Occipital lobe (tissue), 1 donor: ENCODE measurements at regions not wholly inside any gene's neighbourhood (a gene's known extent, or its start where the extent isn't known, plus 50 kb on each side); places are given as distances from the start of the nearest gene placed in this dataset.

Experiments
- DNase-seq: peaks from one replicate; lab custom pipeline; 2025; lab: John Stamatoyannopoulos, UW

DNA sequence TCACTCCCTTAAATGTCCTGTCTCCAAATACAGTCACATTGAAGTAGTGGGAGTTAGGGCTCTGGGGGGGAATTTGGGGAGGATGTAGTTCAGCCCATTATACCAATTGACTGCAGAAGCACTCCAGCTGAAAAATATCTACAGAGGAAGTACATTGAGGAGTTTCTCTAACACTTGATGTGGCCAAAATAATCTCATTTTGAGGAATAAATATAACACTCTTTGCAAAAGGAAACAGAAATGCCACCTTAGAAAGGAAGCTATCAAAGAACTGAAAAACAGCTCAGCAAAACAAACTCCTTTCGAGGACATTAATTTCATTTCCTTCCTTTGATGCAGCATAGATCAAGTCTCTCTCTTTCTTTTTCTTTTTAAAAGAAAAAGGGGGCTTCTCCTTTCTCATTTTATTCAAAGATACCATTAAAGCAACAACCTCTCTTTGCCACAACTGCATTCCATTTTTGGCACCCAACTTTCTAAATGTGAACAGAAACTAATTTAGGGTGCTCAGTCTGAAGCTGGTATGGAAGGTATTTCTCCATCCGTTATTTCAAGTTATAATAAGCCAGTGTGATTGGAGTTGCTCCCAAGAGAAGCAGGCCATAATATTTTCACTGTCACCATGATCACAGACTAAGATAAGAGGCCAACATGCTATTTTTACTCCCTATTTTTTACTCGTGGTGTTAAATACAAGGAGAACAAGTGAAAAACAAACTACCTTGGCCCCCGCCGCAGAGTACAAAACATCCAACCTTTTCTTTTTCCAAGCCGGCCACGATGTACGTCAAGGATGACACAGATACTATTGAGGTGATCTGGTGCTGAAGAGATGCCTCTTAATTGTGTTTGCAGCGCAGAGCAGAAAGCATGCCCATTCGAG lies 230.4 kb upstream of the GATB start:
- DNase-seq, result no peak

DNA sequence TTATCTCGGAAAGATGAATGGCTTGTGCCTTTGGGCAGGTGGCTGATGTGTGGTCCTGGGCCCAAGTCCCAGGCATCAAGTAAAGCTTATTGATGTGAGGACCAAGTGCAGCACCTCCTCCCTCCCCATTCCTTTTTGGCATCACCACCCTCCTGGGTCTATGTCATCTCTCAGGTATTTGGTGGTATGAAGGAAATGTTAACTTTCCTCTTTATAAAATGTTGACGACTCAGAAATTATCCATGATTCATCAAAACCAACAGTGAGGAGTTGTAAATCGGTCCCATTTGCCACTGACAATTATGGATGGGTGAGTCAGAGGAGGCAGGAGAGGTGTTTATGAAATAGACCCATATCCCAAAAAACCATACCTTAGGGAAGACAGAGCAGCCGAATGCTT lies 229.4 kb upstream of the GATB start:
- no peak for DNase-seq

DNA sequence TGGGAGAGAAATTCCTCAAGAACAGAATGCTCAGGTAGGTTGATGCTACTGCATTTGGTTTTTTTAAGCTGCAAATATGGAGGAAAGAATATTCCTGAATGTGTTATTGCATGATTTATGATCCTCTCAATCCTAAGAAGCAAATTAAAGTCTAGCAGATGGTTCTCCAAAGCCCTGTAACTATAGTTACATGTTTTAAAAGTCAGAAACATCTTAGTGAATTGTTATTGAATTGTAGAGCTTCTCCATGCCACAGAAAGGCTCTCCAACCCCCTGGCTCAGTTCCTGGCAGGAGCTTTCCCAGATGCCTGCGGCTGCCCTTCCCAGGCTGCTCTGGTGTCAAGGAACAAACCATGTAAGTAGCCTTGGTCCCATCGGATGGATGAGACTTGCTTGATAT lies 227.8 kb upstream of the GATB start:
- DNase-seq, result no peak

DNA sequence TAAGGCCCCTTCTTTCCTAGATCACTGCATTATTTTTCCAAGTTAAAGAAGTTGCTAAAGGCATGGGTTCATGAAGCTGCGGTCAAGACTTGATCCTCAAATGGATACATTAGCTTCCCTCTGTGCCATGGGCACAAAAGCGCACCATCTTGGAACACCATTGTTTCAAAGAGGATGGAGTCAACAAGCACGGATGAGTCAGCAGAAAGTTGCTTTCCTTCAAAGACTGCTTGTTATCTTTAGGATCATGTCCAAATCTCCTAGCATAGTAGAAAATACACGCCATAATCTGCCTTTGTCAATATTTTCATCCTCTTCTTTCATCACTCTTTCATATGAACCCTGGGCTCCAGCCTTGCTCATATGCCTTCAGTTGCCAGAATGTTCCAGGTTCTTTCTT lies 226.8 kb upstream of the GATB start:
- DNase-seq, result no peak

DNA sequence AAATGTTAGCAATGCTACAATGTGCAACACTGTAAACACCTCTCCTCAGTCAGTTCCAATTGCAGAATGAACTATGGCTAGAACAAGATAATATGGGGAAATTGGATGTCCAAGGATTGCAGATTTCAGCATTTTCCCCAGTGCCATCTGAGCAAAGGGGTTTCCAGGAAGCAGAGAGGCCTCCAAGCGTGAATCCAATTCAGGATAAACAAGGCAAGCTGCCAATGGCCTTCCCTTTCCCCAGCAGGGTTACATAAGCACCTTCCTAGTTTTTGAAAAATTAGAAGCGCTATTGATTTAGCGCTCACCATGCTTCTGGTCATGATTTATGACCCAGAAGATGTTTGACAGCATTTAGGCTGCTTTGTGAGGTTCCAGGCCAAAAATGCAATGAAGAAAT lies 223.0 kb upstream of the GATB start:
- DNase-seq, result no peak

DNA sequence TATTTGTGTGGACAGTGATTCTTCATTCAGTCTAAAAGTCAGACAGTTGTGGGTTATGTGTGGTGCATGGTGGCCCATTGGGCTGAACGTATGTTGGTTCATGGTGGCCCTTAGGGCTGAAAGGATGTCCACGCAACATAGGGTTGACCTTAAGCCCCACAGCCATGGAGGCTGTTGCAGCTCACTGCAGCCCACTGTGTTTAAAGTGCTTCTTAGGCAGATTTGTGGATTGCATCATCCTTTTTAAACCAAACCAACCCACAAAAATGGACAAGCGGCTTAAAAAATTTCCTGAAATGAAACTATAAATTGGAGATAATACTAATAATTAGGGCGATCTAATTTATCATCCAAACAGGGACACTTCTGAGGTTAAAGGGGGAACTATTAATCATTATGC lies 219.0 kb upstream of the GATB start:
- no peak for DNase-seq

DNA sequence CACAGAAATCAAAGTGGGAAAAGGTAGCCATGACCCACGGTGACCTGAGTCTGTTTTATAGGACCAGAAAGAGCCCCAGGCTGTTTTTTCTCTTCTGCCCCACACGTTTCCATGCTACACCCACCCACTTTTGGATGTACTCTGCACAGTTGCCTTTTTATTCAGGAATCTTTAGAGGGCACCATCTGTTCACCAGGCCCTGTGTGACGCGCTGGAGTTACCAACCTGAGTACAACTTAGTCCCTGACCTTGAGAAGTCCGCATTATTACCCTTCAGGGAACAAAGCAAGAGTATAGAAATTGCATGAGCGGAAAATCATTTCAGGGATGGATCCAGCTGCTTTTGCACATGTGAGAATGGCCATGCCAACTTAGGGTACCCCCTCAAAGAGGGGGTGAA lies 207.8 kb upstream of the GATB start:
- no peak for DNase-seq

DNA sequence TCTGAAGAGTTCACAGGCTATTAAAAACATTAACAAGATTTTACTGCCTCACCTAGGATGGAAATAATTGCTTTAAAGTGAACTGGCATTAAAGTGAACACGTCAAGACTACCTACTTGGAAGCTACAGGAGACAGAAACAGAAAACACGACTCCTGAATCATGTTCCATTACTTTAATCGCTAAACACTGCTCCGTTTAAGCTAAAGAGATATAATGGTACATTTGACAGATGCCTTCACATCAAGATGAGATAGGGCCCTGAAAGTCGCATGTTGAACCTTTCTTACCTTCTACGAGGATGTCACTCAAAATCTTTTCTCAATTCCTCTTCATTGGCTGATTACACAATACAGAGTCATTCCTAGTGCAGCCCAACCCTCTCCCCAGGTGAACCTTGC lies 206.3 kb upstream of the GATB start:
- no peak for DNase-seq

DNA sequence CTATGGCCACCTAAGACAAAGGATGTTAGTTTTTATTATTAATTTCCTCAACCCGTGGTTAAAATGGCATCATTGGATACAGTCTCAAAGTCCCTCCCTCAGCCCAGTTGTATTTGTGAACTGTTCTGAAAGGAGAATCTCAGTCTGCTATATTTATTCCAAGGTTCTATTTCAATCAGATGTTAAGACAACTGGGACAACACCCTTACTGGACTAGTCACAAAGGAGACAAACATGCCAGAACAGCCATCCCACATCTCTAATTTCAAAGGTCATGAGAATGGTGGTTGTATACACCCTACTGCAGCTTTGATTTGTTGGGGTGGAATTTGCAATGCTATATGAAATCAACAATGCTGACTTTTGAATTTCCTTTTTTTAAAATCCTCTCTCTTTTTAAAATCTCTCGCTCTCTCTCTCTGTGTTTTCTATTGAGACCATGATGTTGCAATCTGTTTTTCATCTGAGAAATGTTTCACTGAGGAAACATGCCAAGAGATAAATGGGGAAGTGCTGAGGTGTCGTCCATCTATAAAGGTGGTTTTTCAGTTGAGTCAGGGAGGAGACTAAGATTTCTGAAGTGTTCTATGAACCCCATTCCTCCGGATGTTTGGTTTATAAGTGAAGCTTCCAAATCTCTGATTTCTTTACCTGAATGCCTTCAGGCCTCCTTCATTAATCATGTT lies 201.5 kb upstream of the GATB start:
- no peak for DNase-seq

DNA sequence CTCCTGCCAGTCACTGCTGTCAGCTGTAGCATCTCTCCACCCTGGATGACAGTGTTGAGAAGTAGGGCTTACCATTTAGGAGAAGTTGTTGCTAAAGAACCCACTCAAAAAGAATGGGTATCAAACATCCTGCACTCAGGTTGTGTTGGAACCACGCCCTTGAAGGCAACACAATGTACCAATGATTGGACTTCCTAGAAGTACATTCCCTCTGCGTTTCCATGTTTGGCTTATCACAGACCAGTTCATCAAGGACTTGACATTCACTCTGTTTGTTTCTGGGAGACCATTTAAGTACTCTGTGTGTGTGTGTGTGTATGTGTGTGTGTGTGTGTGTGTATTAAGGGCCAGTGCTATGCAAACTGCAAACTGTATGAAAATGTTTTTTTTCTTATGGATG lies 200.6 kb upstream of the GATB start:
- DNase-seq, result peak; percentile 14

DNA sequence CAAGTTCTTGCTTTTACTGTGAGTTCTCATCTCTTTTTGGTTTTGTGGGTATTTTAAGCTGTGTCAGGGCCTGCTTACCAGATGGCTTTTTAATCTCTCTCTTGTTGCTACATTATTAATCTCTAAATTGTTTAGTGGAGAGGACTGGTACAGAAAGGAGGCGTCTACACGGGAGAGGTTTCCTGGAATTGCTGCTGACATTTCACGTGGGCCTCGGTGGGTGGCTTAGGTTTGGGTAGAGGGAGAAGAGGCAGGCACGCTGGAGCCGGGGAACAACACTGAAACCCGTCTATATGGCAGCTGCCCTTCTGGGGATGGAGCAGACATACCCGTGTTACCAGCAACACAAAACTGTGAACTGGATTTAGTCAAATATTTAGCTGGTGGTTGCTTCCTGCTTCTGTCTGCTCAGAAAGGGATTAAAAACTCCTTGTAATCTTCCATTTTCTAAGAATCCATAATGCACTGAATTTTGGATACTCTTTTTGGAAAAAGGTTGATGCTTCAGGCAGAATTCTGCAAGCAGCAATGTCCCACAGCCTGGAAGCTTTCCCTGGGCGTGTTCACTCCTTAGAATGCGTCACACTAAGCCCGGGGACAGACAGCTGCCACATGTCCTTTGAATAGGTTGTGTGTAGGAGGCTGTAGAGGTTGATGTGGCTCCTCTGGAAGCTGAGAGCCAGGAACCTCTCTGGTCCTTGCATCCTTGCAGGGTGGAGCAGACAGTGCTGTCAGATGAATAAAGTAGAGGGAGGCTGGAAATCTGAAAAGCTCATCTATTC lies 199.8 kb upstream of the GATB start:
- peak; percentile 61 for DNase-seq

DNA sequence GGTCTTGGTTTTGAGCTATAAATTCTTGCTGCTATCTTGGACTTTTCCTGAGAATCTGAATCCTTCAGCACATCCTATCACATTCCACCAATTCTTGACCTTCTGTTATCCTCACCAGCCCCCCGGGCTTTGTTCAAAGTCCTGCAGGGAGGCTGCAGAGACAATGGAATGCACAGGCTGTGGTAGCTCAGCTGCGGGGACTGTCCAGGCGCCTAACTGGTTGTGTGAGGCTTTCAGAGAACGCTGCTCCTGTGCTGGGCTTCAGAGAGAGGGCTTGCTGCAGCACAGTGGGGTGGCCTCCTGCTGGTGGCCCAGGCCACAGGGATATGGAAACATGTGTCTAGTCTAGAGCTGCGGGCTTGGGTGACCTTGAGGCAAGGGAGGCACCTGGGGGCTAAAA lies 196.3 kb upstream of the GATB start:
- DNase-seq, result no peak

DNA sequence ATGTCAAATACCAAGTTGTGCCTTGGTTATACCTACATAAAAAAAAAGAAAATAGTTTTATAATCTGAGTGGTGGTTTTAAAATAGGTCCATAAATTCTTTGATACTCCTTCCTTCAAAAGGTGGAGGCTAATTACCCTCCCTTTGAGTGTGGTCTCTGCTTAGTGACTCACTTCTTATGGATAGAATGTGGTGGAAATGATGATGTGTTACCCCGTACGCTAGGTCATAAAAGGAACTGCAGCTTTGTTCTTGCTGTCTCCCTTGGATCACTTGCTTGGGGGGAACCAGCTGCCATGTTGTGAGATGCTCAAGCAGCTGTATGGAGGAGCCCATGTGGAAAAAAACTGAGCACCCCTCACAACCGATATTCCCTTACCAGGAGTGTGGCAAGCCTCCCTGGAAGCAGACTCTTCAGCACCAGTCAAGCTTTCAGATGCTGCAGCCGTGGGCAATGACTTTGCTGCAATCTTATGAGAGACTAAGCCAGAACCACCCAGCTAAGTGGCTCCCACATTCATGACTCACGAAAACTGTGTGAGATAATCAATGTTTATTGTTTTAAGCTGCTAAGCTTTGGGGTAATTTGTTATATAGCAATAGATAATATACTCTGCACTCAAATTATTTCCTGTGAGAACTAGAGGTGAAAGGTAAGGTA lies 195.0 kb upstream of the GATB start:
- no peak for DNase-seq

DNA sequence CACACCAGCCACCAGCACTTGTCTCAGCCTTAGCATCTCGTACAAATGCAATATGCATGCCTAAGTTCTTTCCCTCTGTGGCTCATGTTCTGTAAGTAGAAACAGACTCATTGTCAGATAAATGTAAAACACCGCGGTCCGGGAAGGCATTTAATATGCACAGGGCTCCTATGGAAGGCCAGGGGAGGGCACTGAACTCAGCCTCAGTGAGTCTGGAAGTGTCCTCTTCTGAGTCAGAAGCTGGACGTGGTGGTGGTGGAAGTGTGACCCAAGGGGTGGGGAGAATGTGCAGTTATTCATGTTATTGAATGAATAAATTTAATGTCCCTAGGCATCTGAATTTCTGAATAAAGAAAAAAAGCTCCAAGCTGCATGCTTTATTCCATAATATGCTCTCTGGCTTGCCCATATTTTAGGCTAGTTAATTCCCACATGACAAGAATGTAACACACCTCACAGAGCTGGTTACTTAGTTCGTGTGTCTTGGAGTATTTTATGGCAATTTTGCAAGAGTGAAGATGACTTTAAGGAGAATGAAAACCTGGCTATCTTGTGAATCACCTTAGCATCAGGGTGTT lies 193.1 kb upstream of the GATB start:
- DNase-seq, result no peak

DNA sequence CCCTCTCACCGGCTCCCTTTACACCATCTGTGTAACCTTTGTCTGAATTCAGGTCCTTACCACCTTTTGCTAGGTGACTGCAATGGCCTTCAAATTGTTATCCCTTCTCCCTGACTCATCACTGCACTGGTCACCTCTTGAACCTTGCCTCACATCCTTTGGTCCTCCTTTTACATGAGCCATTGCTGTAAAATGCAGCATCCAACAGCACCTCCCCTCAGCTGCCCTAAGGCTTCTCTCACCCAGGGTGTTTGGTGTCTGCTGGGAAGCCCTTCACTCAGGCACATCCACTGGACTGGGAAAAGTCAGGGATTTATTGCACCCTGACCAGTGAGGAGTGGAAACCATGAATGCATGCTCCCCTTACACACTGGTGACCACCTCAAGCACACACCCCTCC lies 192.5 kb upstream of the GATB start:
- no peak for DNase-seq

DNA sequence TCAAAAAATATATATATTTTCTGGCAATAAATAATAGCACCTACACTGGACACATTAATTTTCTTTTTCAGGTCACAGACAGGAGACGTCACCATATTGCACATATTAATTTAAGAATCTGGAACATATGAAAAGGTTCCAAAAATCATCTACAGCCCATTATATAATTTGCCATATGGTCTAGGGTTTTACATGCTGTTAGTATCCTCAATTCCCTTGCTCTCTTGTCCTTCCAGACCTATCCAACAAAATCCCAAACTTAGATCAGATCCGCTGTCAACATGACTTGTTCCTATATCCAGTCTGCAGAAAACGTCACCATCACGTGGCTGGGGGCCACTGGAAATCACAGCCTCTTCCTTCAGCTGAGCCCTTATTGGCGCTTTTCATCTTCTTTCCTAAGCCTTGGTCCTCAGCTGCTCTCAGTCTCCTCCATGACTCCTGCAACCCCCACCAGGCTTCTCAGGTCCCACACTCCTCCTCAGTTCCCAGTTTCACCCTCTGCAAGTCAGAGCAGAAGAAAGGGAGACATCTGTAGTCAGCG lies 192.0 kb upstream of the GATB start:
- DNase-seq, result peak; percentile 12

DNA sequence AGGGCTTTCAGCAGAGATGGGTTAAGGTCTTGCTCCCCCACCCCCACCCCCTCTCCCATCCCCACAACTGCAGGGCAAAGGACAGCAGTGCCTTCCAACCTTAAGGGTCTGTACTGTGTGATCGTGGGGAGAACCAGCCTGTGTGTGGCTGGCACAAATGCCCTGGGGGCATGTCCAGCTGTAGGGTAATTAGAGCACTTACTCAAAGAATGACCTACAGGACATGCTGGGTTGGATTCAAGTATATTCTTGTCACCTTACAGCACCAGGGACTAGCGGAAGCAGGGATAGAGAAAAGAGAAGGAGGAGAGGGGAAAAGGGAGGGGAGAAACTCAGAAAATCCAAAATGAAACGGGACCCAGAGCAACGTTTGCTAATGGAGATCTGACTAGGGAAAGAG lies 191.3 kb upstream of the GATB start:
- DNase-seq, result no peak

DNA sequence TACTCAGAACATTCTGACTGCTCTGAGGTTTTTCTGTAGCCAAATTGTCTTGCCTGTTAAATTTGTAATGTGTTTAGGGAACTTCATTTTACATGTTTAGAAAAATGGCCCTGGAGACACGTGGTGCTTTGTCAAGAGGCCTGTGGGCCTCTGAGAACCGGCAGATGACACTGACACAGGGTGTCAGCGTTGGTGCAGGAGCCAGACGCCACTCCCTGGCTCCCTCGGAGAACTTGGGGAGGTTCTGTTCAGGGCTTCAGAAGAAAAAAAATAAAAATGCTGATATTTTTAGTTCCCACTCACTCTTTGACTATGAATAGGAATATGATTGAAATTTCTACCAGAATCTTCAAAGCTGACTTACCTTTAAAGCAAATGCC lies 190.9 kb upstream of the GATB start:
- no peak for DNase-seq

DNA sequence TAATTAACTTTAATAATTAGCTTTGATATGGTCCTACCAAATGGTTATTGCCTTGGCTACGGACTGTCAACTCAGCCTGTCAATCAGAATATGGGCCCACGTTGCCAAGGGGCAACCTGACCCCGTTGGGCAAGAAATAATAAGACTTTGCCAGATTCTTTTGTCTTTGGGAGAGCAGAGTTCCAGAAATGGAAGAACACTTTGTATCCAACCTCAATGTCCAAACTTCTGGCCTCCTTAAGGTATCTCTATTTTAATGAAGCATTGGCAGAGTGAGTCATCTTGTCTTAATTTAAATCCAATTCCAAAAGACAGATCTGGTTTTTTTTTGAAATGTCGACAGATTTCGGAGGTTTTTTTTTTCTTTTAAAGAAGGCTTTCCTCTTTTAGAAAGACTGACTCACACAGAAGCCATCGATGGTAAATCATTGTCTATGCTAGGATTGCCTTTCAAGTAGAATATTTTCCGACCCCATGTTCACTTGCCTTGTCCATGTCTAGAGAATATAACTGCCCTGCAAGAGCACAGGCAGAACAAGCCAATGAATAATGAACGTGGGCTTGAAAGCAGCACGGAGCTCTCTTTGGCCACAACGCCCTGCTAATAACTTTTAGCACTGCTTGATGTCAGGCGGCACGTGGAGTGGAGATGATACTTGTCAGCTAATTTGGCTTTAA lies 190.3 kb upstream of the GATB start:
- DNase-seq, result no peak

DNA sequence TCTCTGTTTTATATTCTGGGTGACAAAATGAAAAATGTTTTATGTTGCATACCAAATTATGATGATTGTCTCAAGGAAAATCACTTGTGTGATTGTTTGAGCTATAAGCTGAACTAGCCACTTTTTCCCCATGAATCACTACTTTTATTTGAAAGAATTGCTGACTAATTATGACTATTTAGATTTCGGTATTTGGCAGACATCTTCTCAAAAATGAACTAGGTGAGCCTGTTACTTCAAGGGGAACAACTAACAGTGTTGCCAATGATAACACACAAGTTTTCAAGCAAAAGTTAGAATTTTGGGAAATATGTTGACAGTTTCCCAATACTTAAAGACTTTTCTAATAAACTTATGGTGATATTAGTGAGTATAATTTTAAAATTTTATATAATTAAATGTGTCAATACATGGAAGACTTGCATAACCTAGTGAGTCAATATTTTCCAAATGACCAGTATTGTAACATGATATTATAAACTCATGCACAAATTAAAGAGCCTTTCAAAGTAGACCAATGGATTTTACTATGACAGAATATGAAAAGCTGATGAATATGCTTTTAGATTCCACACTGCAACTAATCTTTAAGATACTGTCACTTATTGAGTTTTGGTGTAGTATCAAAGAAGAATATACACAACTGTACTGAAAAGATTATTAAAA lies 187.7 kb upstream of the GATB start:
- DNase-seq, result no peak
